RPMI7951 (cell line): ENCODE measurements at regions not wholly inside any gene's neighbourhood (a gene's known extent, or its start where the extent isn't known, plus 50 kb on each side); places are given as distances from the start of the nearest gene placed in this dataset.
A peak's percentile ranks its signal among the peaks of the same experiment; 100 is the strongest.
"Not testable (repeated sequence)": the region's sequence is repeated elsewhere in the genome, so short reads cannot be mapped to it uniquely, and the experiment has no call there.

ENCODE experiments used
- DNase-seq: peaks from one replicate; pipeline ENCODE4 v3.0.0-alpha.2; 2012; ENCODE audit warnings: low read depth

DNA sequence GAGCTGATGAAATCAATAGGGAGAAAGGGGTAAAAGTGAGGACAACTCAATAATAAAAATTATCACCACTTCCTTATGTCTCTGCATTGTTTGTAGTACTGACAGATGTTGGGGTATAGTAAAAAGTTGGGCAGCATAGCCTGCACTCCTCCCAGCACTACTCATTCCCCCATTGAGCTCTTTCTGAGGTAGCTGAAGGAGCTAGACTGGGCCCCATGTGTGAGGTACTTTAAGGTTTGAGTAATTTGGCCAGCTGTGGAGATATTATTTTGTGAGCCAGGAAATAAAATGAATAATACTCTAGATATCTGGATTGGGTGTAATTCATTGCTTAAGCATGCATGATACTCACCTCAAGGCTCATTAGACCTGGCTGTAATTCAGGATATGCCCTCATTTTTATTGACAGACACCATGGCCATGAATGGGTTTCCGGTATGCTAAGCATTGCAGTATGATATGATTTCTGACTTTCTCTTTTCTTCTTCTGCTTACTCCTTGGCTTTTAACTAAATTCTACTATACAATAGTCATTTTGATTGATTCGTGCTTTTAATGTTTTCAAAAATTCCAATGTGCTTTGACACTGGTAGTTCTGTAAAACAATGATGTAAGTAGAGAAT, 283.9 kb upstream of the RIMS1 start:
- DNase-seq: no peak

DNA sequence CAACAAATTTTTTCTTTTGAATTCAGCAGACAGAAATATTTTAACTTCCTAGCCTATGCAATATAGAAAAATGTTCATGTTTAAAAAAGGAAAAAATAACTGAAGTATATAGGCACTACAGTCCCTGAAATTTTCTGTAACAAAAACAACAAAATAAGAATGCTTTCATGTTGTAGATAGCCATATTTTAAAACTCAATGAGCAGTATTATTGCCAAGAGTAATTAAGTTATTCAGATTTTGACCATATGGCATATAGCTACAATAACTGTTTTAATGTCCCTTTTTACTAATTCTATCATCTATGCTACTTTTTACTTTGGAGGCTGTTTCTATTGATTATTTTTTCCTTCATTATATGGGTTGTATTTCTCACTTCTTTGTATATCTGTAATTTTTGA, 283.3 kb upstream of the RIMS1 start:
- no peak for DNase-seq

DNA sequence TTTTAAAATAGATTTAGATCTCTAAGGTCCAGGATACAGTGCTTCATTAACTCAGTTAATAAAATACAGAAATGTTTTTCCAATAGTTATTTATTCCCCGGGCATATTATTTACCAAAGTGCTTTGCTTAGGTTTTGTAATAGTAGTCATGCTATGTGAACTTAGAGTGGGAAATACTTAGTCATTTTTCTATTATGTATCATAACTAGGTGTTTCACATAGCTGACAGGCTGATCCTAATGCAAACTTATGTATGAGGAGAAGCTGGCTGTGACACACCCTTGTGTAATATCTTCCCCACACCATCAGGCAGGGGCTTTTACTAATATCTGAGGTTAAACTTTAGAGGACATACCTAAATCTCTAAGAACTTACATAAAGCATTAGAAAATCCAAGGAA, 277.7 kb upstream of the RIMS1 start:
- no peak for DNase-seq

DNA sequence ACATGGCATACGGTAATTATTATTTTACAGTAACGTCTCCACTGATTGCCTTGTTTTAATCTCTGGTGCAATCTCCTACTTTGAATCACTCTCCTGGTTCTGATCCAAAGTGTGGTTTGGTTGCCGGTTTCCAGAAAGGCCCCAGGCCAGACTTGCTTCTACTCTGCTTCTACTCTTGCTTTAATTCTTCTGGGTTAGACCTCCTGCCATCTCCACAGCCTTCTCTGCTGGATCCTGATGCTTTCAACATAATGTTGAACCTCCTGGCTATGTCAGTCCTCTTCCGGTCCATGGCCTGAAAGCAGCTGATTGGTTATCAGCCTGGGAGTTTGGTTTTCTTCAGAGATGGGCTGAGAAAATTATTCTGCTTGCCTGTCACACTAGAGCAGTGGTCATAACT, 266.5 kb upstream of the RIMS1 start:
- DNase-seq: no peak

DNA sequence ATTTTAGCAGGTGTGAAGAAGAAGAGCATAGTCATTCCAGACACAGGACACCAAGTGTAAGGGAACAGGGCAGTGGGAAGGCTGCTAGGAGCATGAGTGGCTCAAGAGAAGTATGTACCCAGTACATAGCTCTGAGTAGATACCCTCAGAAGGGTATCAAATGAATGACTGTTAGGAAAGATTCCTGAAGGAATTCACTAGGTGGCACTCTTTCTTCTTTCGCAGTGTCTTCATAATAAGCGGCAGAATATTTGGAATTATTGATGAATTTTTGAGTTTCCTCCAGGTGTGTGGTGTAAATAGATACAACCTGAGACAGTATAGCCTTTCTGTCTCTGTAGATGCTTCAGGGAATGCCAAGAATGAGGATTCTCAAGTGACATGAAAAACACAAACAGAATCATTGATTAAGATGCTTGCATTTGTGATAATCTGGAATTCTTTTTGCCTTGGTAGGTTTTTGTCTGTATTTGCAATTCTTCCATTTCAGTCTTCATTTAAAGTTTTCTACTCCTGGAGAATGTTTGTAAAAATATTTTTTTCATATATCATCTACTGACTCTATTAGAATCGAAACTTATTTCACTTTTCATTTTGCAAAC, 264.3 kb upstream of the RIMS1 start:
- DNase-seq: peak; percentile 3

DNA sequence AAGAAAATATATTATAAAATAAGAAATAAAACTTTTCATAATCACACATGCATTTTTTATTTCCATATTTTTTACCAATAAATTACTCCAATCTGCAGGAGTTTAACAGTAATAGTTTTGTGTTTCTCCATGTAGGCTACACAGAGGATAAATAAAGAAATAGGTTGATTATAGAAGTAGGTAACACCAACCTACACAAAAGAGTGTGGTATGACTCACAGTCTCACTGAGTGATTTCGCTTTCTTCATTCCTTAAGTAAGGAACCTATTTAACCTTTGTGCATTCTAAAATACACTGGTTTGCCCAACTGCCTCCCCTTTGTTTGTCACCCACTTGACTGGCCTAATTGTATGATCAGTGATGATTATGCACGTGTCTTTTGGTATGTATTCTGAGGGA, 244.2 kb upstream of the RIMS1 start:
- no peak for DNase-seq

DNA sequence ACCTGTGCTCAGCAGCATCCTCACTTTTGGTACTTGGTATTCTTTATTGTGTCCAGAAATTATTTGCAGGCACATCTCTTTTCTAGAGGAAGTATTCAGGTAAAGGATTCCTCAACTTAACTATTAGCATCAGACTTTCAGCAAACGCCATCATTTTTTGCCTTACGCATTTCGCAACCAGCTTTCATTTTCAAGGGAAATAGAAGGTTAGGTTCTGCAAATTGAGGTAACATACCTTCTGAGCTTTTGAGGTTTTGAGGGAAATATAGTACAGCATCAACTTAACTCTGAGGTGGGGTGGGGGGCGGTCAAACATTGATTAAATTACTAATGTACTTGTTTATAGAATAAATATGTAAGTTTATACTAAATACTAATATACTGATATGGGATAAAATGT, 243.6 kb upstream of the RIMS1 start:
- DNase-seq: no peak

DNA sequence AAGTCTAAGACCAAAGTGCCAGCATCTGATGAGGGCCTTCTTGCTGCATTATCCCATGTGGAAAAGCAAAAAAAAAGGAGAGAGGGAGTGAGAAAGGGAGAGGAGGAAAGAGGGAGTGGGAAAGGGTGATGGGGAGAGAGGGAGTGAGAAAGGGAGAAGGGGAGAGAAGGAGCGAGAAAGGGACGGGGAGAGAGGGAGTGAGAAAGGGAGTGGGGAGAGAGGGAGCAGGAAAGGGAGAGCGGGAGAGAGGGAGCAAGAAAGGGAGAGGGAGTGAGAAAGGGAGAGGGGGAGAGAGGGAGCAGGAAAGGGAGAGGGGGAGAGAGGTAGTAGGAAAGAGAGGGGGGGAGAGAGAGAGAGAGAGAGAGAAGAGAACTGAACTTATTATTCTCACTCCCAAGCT, 241.1 kb upstream of the RIMS1 start:
- DNase-seq: no peak

DNA sequence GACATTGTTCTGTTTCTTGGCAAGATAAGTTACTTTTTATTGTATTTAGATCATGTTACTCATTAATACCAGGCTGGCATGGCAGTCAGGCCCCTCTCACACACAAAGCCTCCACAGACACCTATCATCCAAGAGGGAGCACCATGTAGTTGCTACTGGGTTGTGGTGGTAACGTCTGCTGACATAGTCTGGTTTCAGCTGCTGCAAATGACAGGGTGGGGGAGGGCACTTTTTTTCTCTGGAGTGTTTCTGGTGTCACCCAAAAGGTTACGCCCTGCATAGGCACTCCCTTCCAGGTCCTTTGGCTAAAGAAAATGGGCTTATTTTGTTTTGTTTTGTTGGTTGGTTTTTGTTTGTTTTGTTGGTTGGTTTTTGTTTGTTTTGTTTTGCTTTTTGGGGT, 236.4 kb upstream of the RIMS1 start:
- DNase-seq: no peak

DNA sequence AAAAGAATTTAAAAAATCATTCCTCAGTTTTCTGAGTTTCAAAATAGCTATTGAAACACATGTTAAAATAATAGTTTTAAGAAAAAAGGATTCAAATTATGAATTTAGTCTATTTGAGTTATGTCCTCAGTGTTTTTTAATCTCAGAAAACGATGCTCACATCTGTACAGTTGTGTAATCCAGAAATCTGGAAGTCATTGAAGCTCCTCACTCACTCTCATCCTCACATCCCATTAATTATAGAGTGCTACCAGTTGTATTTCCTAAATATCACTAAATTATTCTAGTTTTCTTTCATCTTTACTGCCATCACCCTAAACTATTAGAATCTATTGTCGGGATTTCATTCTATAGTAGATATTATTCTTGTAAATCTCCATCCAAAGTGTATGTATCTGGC, 234.7 kb upstream of the RIMS1 start:
- DNase-seq: no peak

DNA sequence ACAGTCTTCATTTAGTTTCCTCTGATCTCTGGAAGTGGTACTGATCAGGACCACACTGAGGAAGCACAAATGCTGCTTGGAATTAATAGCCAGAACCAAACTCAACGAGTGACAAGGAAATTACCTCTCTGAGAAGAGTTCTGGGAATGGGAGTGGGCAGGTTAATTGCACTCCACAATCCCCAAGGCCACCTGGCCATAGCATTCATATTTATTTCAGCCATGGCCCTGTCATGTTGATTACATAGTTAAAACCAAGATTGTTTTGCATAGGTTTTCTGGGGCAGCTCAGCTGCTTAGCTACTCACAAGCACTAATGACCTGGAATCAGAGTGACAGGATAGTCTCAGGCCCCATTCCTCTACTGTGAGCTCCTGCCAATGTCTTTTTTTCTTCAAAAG, 230.2 kb upstream of the RIMS1 start:
- DNase-seq: no peak

DNA sequence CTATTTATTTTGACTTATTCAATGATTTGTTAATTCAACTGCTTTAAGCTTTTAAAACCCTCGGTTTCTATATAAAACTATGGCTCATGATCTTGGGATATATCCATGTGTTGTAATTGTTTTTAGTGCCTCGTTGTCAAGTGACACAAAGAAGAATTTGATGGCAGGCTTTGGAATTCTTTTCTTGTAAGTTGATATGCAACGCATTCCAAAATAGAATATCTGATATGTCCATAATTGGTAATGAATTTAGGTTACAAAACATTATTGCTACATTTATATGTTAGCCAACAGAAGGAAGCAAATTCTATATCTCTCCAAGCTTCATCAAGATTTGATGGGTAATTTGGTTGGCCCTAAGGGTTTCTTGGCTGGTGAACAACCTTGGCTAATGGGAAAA, 220.4 kb upstream of the RIMS1 start:
- DNase-seq: no peak

DNA sequence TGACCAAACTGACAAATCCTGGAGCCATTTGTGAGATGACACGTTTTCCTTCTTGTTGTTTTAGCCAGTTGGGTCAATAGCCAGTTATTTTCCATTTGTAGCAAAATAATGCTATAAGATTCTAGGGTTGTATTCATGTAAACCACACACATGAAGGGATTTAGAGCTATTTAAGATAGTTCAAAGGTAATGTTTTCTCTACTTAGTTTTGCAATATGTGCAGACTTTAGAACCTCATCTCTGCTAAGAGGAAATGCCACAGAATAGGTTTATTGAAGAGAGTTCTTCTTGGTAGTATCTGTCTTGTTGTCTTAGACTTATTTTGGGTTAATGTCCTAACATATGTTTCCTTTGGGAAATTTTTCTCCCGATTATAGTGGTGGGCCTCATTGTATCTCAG, 213.5 kb upstream of the RIMS1 start:
- DNase-seq: no peak

DNA sequence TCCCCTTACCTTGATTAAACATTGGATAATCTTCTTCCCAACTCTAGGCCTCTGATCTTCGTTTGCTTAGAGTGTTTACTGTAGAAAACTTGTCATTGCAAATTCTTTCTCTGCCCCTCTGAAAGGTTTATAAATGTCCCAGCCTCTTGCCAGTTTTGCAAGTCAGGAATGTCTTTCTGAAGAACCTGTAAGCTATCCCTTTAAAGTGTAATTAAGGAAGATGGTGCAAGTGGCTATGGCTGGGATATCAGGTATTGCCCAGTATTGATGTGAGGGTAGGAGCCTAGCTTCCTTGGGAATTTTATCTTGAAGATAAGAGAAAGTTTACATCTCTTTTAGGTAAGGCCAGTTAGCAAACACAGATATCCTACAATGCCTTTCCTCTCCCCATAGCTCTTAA, 211.0 kb upstream of the RIMS1 start:
- DNase-seq: no peak

DNA sequence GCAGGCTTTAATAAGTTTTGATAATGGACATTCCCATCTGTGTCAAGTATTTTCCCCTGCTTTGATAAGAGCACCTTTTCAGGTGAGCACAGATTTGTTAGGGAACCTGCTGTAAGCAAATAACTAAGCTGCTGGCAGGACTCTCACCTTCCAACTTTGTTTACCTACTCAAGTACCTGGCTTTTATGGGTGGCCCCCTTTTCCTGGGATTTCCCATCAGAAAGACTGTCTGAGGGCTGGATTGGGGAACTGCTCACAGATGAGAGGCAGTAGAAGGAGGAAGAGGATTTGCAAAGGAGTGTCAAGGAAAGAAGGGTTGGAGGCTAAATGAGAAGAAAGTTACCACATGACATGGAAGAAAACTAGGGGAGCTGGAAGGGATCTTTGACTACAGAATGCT, 210.1 kb upstream of the RIMS1 start:
- no peak for DNase-seq

DNA sequence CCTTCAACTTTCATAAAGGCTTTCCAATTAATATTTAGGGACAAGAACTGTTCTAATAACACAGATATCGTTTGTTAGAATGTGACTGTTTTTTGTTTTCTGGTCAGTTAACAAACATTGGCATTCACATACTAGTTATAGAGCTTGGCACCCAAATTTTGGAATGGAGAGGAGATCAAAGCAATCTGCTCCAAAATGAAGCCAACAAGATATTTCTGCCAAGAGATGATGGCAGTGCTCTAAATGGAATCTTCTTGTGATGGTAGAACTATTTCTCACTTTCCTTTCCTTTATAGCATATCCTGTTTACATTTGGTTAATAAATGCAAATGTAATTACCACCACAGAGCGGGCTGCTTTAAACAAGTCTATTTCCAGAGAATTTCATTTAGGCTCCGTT, 208.3 kb upstream of the RIMS1 start:
- DNase-seq: no peak

DNA sequence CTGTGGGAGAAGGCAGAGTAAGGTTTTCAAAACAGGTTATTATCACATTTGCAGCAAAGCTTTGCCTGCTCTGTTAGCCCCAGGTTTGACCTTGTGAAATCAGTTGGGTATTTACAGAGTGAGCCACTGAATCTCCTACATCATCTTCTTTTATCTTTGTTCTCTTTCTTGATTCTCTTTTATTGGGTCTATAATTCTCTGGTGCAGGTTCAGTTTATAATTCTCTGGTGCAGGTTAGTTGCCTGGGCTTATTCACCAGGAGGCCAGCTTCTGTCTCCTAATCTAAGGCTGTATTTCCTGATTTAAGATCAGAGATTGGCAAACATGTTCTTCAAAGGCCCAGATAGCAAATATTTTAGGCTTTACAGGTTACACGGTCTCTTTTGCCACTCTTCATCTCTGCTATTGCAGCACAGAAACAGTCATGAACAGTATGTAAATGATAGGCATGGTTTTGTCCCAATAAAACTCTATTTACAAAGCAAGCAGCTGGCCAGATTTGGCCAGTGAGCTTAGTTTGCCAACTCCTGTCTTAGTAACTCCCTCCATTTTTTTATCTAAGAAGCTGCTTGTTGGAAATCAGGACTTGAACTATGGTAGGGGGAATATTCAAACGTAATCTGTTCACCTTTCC, 205.0 kb upstream of the RIMS1 start:
- DNase-seq: no peak

DNA sequence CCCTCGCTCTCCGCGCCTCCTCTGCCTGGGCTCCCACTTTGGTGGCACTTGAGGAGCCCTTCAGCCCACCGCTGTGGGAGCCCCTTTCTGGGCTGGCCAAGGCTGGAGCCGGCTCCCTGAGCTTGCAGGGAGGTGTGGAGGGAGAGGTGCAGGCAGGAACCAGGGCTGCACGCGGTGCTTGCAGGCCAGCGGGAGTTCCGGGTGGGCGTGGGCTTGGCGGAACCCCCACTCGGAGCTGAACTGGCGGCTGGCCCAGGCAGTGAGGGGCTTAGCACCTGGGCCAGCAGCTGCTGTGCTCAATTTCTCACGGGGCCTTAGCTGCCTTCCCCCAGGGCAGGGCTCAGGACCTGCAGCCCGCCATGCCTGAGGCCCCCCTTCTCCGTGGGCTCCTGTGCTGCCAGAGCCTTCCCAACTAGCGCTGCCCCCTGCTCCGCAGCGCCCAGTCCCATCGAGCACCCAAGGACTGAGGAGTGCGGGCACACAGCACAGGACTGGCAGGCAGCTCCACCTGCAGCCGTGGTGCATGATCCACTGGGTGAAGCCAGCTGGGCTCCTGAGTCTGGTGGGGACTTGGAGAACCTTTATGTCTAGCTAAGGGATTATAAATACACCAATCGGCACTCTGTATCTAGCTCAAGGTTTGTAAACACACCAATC, 200.2 kb upstream of the RIMS1 start:
- not testable (repeated sequence) for DNase-seq

DNA sequence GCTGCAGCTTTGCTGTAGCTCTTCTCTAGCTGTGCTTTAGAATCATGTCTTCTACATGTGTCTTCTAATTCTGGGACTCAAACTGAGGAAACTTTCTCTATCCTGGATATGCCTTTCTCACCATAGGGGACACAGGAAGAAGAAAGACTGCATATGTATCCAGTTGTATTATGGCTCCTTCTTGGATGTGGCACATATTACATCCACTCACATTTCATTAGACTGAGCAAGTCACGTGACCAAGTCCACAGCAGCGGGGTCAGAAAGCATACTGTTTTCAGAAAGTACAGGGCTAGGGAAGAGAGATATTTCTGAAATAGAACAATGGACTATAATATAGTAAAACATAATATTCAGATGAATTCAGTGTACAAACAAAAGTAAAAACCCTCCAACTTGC, 187.6 kb upstream of the RIMS1 start:
- no peak for DNase-seq

DNA sequence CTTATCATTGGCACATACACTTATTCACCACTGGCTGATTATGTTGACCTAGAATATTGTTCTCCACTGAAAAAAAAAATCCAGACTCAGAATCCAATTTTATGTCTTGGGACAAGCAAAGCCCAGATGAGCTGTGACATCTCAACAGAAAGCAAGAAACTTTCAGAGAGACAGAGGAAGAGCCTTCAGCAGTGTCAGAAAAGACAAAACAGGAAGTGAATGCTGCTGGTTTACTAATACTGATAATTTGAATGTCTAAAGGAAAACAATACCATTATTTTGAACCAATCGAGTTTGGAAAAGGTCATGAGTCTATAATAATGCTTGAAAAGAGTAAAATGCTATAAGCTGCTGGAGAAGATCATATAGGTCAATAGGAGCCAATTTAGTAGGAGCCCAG, 179.8 kb upstream of the RIMS1 start:
- no peak for DNase-seq

DNA sequence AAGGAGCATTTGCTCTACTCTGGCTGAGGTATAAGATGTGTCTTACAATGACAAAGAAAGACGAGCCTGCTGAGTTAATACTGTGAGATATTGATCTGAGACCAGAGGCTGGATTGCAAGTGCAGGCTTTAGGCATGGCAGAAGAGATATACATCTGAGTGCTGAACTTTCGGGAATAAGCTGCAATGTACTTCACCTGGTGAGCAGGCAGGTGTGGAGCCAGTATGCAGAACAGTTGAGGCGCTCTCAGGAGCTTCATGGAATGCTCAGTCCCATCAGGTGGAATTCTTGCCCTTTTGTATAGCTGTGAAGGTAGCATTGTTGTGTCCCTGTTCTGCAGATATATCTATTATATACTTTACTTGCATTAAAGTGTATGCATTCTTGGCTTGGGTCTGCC, 179.3 kb upstream of the RIMS1 start:
- no peak for DNase-seq

DNA sequence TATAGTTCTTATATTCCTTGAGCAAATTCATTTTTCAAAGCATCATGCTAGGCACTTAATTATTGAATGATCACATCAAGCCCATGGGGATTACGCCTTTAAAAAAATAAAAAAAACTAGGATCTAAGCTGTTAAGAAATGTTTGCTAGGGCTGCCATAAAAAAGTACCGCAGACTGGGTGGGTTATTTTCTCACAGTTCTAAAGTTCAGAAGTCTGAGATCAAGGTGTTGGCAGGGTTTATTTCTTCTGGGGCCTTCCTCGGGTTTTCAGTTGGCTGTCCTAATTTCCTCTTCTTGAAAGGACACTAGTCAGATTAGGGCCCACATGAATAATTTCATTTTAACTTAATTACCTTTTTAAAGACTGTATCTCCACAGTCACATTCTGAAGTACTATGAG, 165.6 kb upstream of the RIMS1 start:
- no peak for DNase-seq

DNA sequence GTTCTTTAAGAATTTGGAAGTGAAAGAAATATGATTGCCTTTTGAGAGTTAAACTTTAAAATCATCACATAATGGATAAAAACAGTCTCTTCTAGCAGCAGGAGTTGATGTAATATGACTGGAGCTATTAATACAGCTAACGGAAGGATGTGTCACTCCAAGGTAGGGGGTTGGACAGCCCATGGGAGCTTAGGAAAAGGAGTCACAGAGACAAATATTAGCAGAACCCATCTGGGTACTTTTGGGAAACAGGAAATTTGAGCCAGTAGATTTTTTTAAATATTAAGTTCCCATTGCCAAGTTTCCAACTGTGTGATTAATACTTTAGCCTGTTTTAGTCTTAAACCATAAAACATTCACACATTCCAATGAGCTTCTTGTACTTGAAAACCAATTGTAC, 164.7 kb upstream of the RIMS1 start:
- DNase-seq: no peak
